ENCODE measurements at regions not wholly inside any gene's neighbourhood (a gene's known extent, or its start where the extent isn't known, plus 50 kb on each side); places are given as distances from the start of the nearest gene placed in this dataset.

DNA sequence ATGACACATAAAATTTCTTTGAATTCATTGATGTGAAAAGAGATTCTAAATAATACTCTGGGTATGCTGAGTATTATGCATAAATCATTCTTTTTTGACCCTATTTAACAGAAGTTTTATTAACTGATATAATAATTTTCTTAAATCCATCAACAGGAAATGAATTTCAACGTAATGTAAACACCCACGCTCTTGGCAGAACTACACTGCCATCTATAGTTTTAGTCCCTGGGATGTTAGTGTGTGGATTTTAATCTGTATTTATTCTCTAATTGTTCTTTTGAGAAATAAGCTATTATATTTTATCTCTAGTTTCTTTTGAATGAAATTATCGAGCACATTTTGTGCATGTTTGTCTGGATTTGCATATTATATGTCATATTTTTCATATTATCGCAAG lies 666.8 kb upstream of the NDST4 start:
- DNase-seq (no peak), ATAC-seq (no peak)
- intact Hi-C loops (cut with DNase I): no loop called here

DNA sequence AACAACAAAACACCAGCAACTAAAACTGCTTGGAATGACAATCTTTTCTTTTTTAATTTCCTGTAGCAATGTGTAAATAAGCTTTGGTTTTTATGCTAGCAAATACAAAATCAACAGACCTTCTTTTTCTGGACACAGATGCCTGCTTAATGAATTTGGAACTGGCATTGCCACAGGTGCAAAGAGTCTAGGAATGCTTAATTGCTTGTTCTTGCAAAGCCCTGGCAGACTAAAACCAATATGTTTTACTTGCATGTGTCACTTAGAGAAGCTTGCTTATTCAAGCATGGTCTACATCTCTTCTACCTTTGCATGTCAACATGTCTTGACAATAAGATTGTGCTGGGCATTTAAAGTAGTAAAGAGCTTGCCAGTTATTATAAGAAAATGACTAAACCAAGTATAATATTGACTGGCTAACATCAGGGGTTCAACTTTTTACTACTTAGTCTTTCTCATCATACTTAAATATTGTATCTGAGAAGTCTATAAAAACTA lies 656.7 kb upstream of the NDST4 start:
- intact Hi-C loops (cut with DNase I): no loop called here

DNA sequence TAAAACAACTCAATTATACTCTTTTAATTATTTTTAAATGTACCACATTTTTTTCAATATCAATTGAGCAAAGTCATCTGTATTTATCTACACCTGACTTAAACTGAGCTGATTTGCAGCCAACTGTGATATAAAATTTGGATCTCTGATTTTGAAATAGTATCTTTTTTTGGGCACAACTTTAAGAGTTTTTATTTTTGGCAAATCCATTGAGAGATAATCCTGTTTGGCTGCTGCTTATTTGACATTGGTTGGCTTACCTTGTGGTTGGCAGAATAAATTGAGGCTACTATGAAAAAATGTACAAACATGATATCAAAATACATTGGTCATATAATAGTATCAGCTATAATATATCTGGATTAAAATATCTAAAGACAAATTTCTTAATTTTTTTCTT lies 656.0 kb upstream of the NDST4 start:
- intact Hi-C loops (cut with DNase I): no loop called here
- ATAC-seq (no peak), DNase-seq (no peak)

More for the DNA sequence above, 656.7 kb upstream of the NDST4 start:
- ATAC-seq: no peak
- no peak for DNase-seq

- no peak for ATAC-seq
- intact Hi-C loops (cut with DNase I): no loop called here
- DNase-seq: no peak
Observed at GRCh38 chr4:115763051-115763450, 649.6 kb upstream of the NDST4 start.

DNA sequence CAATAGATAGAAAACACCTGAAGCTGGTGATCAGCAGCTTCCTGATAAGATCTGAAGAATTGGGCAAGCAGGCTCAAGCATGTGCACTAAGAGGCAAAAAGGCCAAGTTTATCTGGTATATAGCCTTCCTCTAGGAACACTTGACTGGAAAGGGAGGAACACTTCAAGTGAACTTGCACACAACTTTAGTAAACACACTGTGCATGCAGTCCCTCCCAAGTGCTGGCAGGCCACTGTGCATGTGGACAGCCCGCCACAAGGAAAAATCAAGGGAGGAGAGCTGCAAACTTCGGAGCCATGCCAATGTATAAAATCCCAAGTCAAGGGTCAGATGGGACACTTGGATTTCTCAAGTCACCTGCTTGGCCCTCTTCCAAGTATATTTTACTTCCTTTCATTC lies 645.8 kb upstream of the NDST4 start:
- no peak for DNase-seq
- intact Hi-C loops (cut with DNase I): no loop called here
- no peak for ATAC-seq

GRCh38 chr4:115749404-115749803 lies 636.0 kb upstream of the NDST4 start:
- intact Hi-C loops (cut with DNase I): no loop called here
- ATAC-seq: no peak
- DNase-seq: no peak

DNA sequence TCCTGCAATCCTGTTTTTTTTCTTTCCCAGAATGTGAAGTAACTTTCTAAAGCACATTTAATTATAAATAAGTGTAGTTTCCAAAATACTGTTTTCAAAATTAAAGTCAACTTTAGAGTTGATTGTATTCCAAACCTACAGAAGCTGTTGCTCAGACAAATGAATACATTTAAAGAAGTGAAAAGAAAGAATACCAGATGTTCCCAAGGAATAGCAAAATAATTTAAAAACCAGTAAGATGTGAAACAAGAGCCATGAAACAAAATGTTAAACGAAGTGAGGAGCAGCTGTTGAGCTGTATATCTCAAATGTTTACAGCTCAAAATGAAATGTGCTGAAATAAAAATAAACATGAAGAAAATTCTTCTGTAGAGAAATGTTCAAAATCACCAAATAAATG lies 627.4 kb upstream of the NDST4 start:
- no peak for ATAC-seq
- intact Hi-C loops (cut with DNase I): no loop called here
- DNase-seq: no peak

GRCh38 chr4:115729739-115730266 lies 616.4 kb upstream of the NDST4 start:
- ATAC-seq (no peak), DNase-seq (no peak)
- intact Hi-C loops (cut with DNase I): no loop called here

DNA sequence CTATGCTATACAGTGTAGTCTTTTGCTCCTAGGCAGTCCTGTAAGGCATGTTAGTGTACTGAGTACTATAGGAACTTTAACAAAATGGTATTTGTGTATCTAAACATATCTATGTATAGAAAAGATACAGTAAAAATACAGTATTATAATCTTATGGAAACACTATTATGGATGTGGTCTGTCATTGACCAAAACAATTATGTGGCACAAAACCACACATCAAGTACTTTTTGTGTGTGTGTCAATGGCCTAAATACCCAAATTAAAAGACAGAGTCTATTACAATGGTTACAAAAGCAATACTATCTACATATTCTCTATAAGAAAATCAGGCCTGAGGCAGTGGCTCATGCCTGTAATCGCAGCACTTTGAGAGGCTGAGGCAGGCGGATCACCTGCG lies 610.2 kb upstream of the NDST4 start:
- intact Hi-C loops (cut with DNase I): no loop called here
- ATAC-seq: no peak
- no peak for DNase-seq

DNA sequence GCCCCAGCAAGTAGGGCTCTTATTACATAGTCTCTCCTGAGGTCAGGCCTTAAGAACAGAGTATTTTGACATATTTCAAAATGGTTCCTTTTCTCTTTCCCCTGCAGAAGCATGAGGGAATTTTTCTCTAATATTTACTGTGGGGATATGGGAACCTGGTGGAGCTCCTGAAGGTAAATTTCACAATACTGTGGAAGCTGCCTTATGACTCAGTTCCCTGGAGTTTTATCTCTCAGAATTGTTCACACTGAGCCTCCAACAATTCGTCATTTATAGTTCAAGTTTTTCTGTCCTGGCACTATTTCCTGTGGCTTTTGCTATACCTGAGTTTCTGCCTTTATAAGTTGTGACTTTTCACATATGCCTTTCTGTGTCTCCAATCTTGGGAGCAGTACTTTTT lies 607.2 kb upstream of the NDST4 start:
- ATAC-seq (no peak), DNase-seq (no peak)
- intact Hi-C loops (cut with DNase I): no loop called here

DNA sequence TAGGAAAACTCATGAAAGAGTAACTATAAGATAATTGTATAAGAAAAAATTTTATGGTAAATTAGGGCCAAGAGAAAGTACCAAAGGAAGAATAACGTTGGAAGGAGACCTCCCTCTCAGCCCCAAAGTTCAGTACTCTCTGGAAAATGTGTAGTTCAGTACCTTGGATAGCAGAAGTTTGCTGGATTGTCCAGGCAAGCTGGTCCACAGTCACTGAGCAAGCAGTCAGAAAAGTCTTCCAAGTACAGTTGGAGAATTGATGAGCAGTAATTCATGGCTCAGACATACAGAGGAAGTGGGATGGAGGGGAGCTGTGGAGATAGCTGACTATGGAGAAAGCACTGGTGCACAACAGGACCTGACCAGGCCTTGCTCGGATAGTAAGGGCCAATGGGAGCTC lies 598.2 kb upstream of the NDST4 start:
- ATAC-seq (no peak), DNase-seq (no peak)
- intact Hi-C loops (cut with DNase I): no loop called here

DNA sequence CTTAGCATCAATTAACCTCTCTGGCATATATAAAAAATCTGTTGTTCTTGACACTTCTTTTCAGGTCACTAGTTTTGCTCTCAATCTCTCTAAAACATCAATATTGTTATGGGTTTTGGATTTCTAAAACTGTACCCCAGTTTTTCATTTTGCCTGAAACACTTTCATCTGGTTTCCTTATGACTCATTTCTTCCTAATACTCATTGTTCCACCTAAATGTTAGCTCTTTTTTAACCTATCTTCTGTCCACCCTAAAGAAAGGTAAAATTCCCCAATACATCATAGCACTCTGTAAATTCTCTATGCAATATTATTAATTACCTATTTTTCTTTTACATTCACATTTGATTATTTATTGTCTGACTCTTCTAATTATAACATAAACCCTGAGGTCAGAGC lies 575.5 kb upstream of the NDST4 start:
- intact Hi-C loops (cut with DNase I): no loop called here
- DNase-seq (no peak), ATAC-seq (no peak)

DNA sequence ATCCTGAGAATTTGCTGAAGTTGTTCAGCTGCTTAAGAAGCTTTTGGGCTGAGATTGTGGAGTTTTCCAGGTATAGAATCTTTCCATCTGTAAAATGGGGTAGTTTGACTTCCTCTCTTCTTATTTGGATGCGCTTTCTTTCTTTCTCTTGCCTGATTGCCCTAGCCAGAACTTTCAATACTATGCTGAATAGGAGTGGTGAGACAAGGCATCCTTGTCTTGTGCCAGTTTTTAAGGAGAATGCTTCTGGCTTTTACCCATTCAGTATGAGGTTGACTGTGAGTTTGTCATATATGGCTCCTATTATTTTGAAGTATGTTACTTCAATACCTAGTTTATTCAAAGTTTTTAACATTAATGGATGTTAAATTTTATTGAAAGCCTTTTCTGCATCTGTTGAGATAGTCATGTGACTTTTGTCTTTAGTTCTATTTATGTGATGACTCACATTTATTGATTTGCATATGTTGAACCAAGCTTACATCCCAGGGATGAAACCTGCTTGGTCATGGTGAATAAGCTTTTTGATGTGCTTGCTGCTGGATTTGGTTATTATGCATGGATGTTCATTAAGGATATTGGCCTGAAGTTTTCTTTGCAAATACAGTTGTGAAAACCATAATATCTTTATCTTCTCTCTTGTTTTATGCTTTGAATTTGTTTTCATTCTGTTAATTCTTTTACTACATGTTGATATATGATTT lies 573.8 kb upstream of the NDST4 start:
- intact Hi-C loops (cut with DNase I): no loop called here
- no peak for ATAC-seq

GRCh38 chr4:115678425-115678941 lies 565.1 kb upstream of the NDST4 start:
- intact Hi-C loops (cut with DNase I): no loop called here

More for the DNA sequence above, 573.8 kb upstream of the NDST4 start:
- DNase-seq: no peak

DNA sequence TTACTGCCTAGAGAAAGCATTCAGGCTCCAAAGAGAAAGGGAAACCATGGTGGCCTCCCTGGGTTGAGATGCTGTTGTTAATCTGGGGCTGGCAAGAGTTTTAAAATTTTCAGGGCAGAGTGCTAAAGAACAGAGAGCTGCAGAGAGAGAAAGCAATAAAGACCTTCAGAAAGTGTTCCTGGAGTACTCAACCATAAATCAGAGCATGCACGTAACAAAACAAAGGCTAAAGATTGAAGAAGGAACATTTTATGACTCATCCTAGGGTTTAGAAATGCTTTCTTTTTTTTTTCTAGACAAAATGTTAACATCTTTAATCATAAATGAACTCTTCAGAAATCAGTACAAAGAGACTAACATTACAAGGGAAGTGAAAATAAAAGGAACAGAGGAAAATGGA lies 562.3 kb upstream of the NDST4 start:
- ATAC-seq (no peak), DNase-seq (no peak)
- intact Hi-C loops (cut with DNase I): no loop called here

More at GRCh38 chr4:115678425-115678941, 565.1 kb upstream of the NDST4 start:
- DNase-seq (peak; percentile 5), ATAC-seq (no peak)

- intact Hi-C loops (cut with DNase I): no loop called here
- ATAC-seq: no peak
- DNase-seq: no peak
Observed at GRCh38 chr4:115674485-115674884, 561.1 kb upstream of the NDST4 start.

DNA sequence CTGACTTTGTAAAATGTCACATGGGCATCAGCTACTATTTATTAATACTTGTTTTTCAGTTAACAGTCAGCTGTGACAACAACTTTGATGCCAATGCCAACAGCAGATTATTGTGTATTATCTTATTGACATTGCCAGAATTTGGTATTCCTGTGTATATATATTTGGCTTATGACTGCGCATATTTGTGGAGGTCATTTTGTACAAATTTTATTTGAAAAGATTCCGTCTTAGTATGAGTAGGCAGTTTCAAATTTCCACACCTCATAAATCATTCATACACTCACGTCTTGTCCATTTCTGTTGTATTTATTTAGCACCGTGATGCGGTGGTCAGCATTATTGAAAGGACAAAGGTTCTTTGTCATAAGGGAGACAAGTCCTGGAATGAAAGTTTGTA lies 558.2 kb upstream of the NDST4 start:
- intact Hi-C loops (cut with DNase I): no loop called here
- DNase-seq: no peak
- ATAC-seq: no peak

- ATAC-seq: no peak
- intact Hi-C loops (cut with DNase I): no loop called here
- no peak for DNase-seq
Observed at GRCh38 chr4:115670930-115671329, 557.5 kb upstream of the NDST4 start.

DNA sequence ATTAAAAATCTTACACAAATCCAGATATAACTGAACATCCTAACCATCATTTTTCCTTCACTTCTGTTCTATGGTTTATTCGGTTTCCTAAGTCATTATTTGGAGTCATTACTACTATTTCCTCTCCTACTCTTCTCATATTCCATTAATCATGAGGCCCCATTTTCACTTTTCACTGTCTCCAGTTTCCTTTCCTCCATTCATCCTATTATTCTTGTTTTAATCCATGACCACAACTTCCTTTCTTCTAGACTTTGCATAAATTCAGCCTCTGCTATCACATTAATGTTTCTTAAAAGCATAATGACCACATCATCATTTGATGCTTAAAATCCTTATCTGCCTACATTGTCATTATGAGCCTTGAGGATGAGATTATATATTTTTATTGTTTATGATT lies 555.0 kb upstream of the NDST4 start:
- intact Hi-C loops (cut with DNase I): no loop called here
- ATAC-seq: no peak
- no peak for DNase-seq

GRCh38 chr4:115664285-115664684 lies 550.9 kb upstream of the NDST4 start:
- intact Hi-C loops (cut with DNase I): no loop called here
- ATAC-seq (no peak), DNase-seq (no peak)

- no peak for DNase-seq
- ATAC-seq: no peak
- intact Hi-C loops (cut with DNase I): no loop called here
Observed at GRCh38 chr4:115660465-115660864, 547.0 kb upstream of the NDST4 start.
